ENCODE measurements at regions not wholly inside any gene's neighbourhood (a gene's known extent, or its start where the extent isn't known, plus 50 kb on each side); places are given as distances from the start of the nearest gene placed in this dataset.

- ChIA-PET POLR2A (ENCODE audit: low non-redundant PET) (no interaction called here), CTCF (no interaction called here)
- Histone ChIP-seq H3K4me1 (ENCODE audit: insufficient read depth, low read length, poor library complexity, severe bottlenecking) (no peaks in the 10 kb centered on the region), H3K9me3 (ENCODE audit: low read depth, low read length, poor library complexity, severe bottlenecking) (no peaks in the 10 kb centered on the region), H3K4me3 (ENCODE audit: low read depth, low read length, poor library complexity, severe bottlenecking) (no peak overlapping the region), H3K36me3 (ENCODE audit: insufficient read depth, low read length, poor library complexity, severe bottlenecking) (no peaks in the 10 kb centered on the region), H3K27ac (ENCODE audit: low read depth, low read length, poor library complexity, severe bottlenecking) (no peak overlapping the region), H3K27me3 (replicated peaks; ENCODE audit: insufficient read depth, low read depth, low read length, poor library complexity) (no peaks in the 10 kb centered on the region)
- TF ChIP-seq EZH2 (IDR thresholded peaks at IDR 0.05; ENCODE audit: borderline replicate concordance, low read depth, low read length, poor library complexity, severe bottlenecking), result no peak
- TF ChIP-seq CTCF (conservative IDR thresholded peaks at IDR 0.05; ENCODE audit: low read depth, low read length), result no peak
- no TSS peak for BruUV-seq (replicated peaks)
- intact Hi-C loops (cut with micrococcal nuclease; ENCODE audit: unreplicated experiment), result loop anchor here (5.0 kb wide), 1 partner anchor 1390 kb away; the partner anchor contains the start of gene SLITRK5
- no peak for DNase-seq (ENCODE audit: low spot score)
These were observed 1390.7 kb downstream of the SLITRK5 start for GRCh38 chr13:89061821-89062220.

GRCh38 chr13:89066868-89067466, 1395.8 kb downstream of the SLITRK5 start:
- no TSS peak for BruUV-seq (replicated peaks)
- Histone ChIP-seq H3K36me3 (ENCODE audit: insufficient read depth, low read length, poor library complexity, severe bottlenecking) (no peaks in the 10 kb centered on the region), H3K9me3 (ENCODE audit: low read depth, low read length, poor library complexity, severe bottlenecking) (no peaks in the 10 kb centered on the region), H3K4me3 (ENCODE audit: low read depth, low read length, poor library complexity, severe bottlenecking) (no peak overlapping the region), H3K27me3 (replicated peaks; ENCODE audit: insufficient read depth, low read depth, low read length, poor library complexity) (no peaks in the 10 kb centered on the region), H3K4me1 (ENCODE audit: insufficient read depth, low read length, poor library complexity, severe bottlenecking) (no peaks in the 10 kb centered on the region), H3K27ac (ENCODE audit: low read depth, low read length, poor library complexity, severe bottlenecking) (no peak overlapping the region)
- ChIA-PET CTCF (no interaction called here), POLR2A (ENCODE audit: low non-redundant PET) (no interaction called here)
- TF ChIP-seq CTCF (conservative IDR thresholded peaks at IDR 0.05; ENCODE audit: low read depth, low read length), result peak; percentile 75
- no peak for TF ChIP-seq EZH2 (IDR thresholded peaks at IDR 0.05; ENCODE audit: borderline replicate concordance, low read depth, low read length, poor library complexity, severe bottlenecking)
- DNase-seq (ENCODE audit: low spot score), result peak; percentile 70
- intact Hi-C loops (cut with micrococcal nuclease; ENCODE audit: unreplicated experiment), result loop anchor here (2.0 to 5.0 kb wide), 2 partner anchors 630 to 1062 kb away; no protein-coding TSS in a partner anchor

- no peak for DNase-seq (ENCODE audit: low spot score)
- Histone ChIP-seq H3K27me3 (replicated peaks; ENCODE audit: insufficient read depth, low read depth, low read length, poor library complexity) (no peaks in the 10 kb centered on the region), H3K4me3 (ENCODE audit: low read depth, low read length, poor library complexity, severe bottlenecking) (no peak overlapping the region), H3K27ac (ENCODE audit: low read depth, low read length, poor library complexity, severe bottlenecking) (no peak overlapping the region), H3K9me3 (ENCODE audit: low read depth, low read length, poor library complexity, severe bottlenecking) (no peaks in the 10 kb centered on the region), H3K4me1 (ENCODE audit: insufficient read depth, low read length, poor library complexity, severe bottlenecking) (no peaks in the 10 kb centered on the region), H3K36me3 (ENCODE audit: insufficient read depth, low read length, poor library complexity, severe bottlenecking) (no peaks in the 10 kb centered on the region)
- TF ChIP-seq CTCF (conservative IDR thresholded peaks at IDR 0.05; ENCODE audit: low read depth, low read length) (no peak), EZH2 (IDR thresholded peaks at IDR 0.05; ENCODE audit: borderline replicate concordance, low read depth, low read length, poor library complexity, severe bottlenecking) (no peak)
- intact Hi-C loops (cut with micrococcal nuclease; ENCODE audit: unreplicated experiment), result no loop called here
- POLR2A ChIA-PET (ENCODE audit: low non-redundant PET), result no interaction called here
- CTCF ChIA-PET, result no interaction called here
- no TSS peak for BruUV-seq (replicated peaks)
These were observed 1401.8 kb downstream of the SLITRK5 start for GRCh38 chr13:89072979-89073378.

Measured in A673 (cell line).